Mammary epithelial cell (primary cell): ENCODE measurements at regions not wholly inside any gene's neighbourhood (a gene's known extent, or its start where the extent isn't known, plus 50 kb on each side); places are given as distances from the start of the nearest gene placed in this dataset.

Experiments used
- EZH2 ChIP-seq: IDR thresholded peaks from 2 replicates; pipeline ENCODE4 v1.6.1; 2012; ENCODE audit warnings: low read length, inconsistent platforms, borderline replicate concordance
- TF ChIP-seq, protein P1 (sequence below), 2 donors: IDR thresholded peaks in 1 of 2; conservative IDR thresholded peaks in 1 of 2; 2 replicates each; pipeline ENCODE4 v1.5.1; 2011 to 2012; ENCODE audit warnings: inconsistent platforms in 2 of 2, low read length in 2 of 2, mild to moderate bottlenecking in 2 of 2, control low read depth in 1 of 2, low read depth in 1 of 2; ENCODE audit not compliant: insufficient read depth in 1 of 2; ENCODE audit errors: extremely low read depth in 1 of 2

DNA sequence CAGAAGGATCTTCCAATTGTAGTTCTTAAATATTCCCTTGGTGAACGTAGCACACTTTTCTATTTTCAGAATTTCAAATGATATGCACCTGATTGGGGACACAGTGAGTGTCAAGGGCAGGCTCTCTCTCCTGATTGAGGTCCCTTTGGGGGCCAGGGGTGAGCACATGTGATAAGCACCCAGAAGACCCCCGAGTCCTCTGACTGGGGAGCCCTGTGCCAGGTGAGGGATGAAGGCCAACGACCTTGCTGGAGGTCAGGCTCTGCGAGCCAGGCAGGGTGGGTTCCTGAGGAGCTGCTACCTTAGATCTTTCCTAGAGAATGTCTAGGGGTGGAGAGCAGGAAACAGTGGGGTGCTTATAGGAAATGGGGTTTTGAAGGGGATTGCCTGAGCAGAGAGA is 1253.9 kb downstream of the BRD1 start:
- TF ChIP-seq, protein P1, sequence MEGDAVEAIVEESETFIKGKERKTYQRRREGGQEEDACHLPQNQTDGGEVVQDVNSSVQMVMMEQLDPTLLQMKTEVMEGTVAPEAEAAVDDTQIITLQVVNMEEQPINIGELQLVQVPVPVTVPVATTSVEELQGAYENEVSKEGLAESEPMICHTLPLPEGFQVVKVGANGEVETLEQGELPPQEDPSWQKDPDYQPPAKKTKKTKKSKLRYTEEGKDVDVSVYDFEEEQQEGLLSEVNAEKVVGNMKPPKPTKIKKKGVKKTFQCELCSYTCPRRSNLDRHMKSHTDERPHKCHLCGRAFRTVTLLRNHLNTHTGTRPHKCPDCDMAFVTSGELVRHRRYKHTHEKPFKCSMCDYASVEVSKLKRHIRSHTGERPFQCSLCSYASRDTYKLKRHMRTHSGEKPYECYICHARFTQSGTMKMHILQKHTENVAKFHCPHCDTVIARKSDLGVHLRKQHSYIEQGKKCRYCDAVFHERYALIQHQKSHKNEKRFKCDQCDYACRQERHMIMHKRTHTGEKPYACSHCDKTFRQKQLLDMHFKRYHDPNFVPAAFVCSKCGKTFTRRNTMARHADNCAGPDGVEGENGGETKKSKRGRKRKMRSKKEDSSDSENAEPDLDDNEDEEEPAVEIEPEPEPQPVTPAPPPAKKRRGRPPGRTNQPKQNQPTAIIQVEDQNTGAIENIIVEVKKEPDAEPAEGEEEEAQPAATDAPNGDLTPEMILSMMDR (conservative IDR thresholded peaks at IDR 0.05 in 1 of 2, IDR thresholded peaks at IDR 0.05 in 1 of 2; ENCODE audit: extremely low read depth in 1 of 2, insufficient read depth in 1 of 2, low read depth in 1 of 2, low read length in 2 of 2) = no peak
- no peak for TF ChIP-seq EZH2
